Fibroblast of skin of left quadriceps (primary cell): ENCODE measurements at regions not wholly inside any gene's neighbourhood (a gene's known extent, or its start where the extent isn't known, plus 50 kb on each side); places are given as distances from the start of the nearest gene placed in this dataset.
"Not testable (repeated sequence)": the region's sequence is repeated elsewhere in the genome, so short reads cannot be mapped to it uniquely, and the experiment has no call there.

Experiments used
- DNase-seq, 2 experiments: peaks; one replicate each; pipeline ENCODE4 v3.0.0-alpha.2; 2013; ENCODE audit warnings: low read depth in 2 of 2

DNA sequence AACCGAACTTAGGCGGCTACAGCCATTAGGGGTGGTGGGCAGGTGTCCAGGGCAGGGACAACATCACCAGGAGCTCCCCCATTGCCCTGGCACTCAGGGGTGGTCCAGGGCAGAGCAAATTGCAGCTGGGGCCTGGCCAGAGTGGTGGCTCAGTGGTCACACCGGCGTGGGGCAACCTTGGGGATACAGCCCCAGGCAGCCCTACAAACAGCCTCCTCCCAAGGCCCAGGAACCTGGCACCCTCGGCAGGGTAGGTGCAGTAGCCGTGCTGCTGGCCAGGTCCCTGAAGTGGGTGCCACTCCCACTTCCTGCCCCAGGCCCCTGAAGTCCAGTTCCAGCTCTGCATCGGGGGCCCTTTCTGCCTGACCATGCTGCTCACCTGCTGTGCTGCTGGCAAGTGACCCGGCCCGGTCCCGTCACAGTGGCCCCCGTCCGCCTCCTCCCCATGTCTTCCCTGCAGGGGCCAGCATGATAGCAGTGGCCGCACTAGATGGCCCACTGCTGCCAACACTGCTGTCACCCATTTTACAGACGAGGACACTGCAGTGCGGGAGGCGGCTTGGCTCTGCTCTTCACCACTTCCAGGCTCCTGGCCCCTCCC is 712.8 kb downstream of the MATN1 start:
- no peak for DNase-seq

DNA sequence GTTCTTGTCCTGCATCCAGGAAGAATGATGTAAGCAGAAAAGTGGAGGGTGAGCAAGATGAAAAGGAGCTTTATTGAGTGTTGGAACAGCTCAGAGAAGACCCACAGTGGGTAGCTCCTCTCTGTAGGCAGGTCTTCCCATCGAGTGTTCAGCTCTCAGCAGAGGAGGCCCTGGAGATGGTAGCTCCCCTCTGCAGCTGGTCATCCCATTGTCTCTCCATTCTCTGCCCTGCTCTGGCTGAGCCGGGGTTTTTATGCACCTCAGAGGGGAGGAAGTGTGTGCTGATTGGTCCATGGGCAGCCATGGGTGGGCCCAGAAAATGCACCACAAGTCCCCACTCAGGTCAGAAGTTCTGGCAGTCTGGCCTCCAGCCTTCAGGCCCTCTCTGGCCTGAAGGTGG is 713.7 kb downstream of the MATN1 start:
- no peak for DNase-seq

DNA sequence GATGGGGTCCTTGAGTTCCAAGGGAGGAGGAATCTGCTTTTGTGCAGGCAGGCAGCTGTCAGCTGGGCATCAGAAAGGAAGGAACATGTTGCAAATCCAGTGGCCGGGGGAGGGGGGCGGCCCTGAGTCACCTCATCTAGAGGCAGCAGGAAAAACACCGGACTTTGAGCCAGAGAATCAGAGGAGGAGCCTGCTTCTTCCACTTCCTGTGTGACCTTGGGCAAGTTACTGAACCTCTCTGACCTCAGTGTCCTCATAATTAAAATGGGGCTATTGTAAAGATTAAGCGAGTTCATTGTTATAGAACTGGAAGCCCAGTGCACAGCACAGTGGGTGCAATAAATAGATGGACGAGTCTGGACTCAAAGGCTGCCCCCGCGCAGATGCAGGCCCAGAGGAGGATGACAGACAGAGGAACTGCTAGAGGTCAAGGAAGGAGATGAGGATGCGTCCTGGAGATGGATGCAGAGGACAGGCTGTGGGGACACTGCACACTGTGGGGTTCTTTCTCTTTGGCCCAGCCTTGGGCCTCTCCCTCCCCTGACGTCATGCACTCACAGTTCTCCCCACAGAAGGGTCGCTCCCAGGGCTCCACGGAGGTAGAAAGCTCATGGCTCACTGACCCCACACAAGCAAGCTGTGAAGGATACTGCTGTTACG is 714.3 kb downstream of the MATN1 start:
- DNase-seq: no peak

DNA sequence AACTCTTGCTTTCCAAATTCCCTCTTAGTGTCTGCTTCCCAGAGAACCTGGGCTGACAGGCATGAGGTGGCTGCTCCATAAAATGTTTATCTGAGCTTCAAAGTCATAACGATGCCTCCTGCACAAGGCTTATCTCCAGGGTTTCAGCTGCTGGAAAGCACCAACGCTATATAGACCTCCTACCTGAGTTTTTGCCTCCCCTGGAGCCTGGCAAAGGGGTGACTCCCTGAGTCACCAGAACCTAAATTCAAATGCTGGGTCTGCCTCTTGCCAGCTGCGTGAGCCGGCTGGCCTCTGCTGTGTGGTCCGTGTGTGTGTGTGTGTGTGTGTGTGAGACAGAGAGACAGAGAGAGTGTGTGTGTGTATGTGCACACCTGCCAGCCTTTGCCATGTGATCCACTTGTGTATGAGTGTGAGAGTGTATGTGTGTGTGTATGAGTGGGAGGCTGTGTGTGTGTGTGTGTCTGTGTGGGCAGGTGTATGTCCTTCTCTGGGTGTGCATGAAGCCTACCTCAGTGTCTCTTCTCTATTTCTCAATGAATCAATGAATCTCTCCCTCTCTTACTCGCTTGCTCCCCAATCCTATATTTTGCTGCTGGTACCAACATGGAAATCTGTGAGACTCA is 714.9 kb downstream of the MATN1 start:
- DNase-seq: no peak

DNA sequence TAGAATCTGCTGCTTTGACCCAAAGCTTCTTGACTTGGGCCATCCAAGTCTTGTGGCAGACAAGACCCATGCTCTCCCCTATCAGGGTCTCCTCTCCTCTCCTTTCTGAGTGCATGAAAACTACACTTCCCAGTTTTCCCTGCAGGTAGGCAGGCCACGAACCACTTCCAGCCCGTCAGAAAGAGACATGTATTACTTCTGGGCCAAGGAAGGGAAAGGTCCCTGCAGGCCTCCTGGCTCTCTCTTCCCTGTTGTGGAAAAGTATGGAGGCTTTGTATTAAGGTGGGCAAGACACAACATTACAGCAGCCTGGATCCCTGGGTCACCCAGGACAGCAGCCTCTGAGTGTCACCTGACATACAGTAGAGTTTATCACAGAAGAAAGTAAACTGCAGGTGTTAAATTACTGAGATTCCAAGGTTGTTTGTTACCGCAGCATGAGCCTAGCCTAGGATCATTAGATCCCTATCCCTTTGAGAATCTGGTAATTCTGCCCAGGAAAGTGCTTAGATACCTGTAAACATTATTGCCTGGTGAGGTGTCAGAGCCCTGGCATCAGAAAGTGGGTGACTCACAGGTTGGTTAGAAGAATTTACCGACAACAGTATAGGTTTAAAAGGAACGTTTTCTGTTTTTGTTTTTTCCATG is 717.3 kb downstream of the MATN1 start:
- DNase-seq: no peak

DNA sequence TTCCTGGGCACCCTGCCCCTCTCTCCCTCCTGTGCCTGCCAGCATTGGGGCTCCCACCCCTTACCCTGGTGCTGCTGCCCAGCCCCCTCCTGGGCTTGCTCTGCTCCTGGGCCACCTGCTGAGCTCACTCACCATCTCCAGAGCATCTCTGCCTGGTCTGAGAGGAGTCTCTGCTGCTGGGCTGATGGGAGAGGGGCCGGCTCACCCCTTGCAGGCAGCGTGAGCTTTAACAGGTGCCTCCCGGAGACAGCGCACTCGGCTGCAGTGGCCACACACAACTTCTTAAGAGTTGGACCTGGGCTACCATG is 721.7 kb downstream of the MATN1 start:
- DNase-seq: no peak

DNA sequence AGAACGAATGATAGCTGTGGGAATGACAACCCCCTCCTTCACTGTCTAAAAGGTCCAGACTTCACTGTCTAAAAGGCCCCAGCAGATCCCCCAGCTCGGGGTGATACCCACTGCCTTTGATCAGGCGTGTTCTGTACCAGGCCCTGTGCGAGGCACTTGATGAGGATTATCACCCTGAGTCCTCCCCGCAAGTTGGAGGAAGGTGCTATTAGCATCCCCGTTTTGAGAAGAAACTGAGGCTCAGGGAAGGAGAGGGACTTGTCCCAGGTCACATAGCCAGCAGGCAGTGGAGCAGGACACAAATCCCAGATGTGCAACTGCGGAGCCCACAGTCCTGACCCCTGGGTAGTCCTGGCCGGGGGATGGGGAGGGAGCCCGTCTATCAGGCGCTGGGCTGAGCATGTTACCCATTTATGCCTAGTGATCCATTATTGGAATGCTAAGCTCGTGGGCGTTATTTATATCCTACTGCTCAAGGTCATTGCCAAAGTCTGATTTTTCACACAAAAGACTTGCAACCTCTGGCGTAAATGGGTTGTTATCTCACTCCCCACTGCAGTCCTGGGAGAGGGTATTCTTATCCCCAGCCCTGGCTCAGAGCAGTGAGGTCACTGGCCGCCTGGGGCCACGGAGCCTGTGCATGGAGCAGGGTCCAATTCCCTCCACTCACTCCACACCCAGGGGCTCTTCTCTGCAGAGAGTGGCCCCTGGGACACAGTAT is 722.2 kb downstream of the MATN1 start:
- no peak for DNase-seq

DNA sequence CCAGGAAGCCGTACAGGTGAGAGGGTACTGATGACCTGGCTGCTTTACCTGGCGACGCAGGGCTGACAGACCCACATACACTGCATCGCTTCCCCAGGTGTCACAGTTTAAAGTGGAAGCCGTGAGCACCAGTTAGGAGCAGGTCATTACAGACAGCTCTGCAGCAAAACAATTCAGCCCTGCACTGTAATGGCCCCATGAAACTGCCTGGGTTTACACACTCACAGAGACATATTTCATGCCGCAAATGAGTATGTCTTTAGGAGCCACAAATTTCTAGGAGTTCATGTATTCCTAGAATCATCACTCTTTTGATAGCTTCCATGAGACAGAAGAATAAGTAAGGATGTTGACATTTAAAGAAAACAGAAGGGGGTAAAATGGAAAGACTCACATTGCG is 723.1 kb downstream of the MATN1 start:
- no peak for DNase-seq

DNA sequence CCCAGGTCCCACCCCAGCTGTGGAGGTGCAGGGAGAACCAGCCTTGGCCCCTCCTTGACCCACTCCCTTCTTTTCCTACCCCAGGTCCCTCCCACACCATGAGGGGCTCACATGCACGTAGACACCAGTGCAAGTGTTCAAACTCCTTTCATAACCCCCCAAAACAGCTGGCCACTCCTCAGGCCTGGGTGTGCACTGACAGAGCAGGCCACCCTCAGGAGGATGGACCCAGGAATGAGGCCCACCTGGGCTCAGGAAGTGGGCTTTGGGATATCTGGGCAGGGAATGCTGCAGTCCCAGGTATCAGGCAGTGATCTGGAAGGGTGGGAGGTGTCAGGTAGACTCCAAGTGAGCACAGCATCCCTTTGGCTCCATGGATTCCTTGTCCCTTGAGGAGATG is 723.8 kb downstream of the MATN1 start:
- no peak for DNase-seq

DNA sequence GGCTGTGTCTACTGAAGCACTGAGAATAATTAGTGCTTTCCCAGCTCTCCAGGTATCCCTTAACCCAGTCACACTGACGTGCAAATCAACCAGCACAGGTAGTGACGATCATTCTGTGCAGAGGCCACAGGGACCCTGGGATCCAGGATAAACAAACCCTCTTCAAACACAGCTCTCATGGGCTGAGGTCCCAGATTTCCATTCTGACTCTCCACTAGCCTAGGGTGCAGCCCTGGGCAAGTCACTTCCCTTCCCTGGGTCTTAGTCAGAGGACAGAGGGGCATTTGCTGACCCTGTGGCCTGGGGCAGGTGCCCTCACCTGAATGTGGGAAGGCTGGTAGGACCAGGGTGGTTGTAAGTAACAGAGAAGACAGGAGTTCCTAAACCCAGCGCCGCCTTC is 724.7 kb downstream of the MATN1 start:
- no peak for DNase-seq

DNA sequence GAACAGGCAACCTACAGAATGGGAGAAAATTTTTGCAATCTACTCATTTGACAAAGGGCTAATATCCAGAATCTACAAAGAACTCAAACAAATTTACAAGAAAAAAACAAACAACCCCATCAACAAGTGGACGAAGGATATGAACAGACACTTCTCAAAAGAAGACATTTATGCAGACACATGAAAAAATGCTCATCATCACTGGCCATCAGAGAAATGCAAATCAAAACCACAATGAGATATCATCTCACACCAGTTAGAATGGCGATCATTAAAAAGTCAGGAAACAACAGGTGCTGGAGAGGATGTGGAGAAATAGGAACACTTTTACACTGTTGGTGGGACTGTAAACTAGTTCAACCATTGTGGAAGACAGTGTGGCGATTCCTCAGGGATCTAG is 725.6 kb downstream of the MATN1 start:
- not testable (repeated sequence) for DNase-seq

DNA sequence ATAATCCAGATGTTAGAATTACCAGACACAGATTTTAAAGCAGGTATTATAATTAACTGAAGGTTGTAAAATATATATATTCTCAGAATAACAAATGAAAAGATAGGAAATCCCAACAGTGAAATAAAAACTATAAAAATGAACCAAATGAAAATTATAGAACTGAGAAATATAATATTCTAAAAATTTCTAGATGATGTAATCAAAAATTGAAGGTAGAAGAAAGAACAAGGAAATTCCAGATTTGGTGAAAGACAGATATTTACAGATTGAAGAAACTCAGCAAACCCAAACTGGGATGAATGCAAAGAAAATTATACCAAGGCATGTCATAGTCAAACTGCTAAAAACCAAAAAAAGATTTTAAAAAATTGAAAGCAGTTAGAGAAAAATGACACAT is 729.4 kb downstream of the MATN1 start:
- no peak for DNase-seq

DNA sequence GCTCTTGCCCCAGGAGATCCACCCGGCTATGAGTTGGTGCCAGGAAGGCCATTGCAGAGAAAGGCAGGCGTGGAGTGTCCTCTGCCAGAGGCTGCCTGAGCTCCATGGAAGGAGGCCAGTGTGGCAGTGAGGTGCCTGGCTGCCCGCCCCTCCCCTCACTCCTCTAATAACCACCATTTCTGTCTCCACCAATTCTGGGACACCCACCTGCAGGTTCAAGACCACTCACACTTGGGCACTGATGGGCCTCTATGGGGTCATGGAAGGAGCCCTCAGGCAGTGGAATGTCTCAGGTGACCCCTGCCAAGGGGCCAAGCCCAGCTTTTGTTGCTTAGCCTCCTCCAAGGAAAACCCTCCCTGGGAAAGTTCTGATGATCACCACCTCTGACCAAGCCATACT is 731.6 kb downstream of the MATN1 start:
- DNase-seq: no peak

DNA sequence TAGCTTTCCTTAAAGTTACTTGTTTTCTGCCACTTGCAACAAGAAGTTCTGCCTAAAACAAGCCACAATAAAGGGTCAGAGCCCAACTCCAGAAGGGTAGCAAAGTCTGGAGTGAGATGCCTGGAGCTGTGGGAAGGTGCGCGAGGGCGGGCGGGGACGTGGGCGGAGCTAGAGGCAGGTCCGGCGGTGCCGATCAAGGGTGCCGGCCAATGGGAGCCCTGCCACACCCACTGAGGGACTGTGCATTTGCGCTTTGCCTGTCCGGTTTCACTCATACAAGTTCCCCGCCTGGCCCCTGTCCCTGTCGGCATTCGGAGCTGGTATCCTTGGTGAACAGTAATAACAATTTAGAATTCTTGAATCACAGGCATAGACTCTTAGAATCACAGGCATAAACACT is 732.4 kb downstream of the MATN1 start:
- no peak for DNase-seq

DNA sequence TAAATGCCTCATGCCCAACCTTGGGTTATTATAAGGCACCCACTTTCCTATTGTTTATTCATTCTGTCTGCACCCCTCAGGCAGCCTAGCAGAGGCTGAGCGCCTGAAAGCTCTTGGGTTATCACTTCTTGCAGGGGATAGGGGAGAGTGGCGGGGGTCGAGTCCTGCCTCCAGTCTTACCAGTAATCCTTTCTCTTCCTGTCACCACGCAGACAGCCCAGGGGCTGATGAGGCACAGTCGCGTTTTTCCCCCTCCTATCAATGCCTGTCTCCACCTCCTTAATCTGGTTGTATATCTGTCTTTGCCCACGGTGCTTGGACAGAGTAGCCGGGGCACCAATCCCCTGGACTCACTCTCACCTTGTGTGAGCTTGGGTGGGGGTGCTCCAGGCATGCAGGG is 733.1 kb downstream of the MATN1 start:
- no peak for DNase-seq

DNA sequence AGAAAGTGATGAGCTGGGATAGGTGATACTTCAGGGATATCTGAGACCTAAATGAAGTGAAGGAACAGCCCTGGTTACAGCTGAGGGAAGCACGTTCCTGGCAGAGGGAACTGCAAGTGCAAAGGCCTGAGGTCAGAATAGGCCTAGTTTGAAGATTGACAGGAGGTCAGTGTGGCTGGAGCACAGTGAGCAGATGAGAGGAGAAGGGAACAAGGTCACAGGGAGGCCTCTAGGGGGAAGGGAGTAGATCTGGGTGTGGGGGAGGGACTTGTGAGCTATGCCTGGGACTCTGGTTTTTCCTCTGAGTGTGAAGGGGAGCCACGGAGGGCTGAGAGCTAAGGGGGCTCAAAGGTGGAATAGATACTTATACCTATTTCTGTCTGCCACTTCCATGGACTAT is 736.4 kb downstream of the MATN1 start:
- DNase-seq: no peak

DNA sequence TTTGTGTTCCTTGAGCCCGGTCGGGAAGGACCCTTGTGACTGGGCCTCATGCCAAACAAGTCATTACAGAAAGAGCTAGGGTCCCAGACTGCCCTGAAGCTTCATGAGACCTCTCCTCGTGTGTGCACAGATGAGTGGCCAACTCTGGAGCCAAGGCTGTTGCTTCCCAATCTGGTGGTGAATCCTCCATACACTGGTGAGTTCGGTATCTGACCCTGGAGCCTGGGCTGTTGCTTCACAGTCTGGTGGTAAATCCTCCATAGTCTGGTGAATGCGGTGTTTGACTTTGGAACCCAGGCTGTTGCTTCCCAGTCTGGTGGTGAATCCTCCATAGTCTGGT is 737.8 kb downstream of the MATN1 start:
- DNase-seq: no peak

DNA sequence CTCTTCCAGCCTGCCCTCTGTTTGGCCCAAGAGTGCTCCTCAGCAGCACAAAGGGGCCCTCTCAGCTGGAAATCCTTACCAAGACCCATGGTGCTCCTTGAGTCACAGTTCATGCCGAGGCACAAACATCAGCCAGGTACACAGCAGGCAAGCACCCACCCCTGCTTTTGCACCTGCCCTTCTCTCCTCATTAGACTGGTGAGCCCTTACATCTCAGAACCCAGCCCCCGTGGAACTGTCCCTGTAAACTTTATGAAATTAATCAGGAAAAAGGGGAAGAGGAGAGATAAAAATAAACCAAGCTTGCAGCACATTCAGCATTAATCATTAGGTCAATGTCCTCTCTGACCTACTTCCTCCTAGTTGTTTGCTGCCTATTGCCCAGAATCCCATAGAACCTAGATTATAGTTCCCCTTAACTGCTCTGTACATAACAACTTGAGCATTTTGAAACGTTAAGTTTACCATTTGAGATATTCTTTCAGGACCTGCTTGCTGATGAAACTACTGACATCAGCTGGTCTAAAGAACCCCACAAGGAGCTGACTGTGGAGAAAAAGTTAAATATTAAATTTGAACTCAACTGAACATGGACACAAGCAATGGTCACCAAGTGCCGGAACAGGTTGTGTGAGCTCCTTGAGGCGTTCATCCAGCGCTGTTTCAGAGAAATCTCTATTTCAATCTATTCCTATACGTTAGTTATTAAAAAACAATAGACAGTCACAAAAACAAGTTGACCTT is 738.4 kb downstream of the MATN1 start:
- DNase-seq: no peak

DNA sequence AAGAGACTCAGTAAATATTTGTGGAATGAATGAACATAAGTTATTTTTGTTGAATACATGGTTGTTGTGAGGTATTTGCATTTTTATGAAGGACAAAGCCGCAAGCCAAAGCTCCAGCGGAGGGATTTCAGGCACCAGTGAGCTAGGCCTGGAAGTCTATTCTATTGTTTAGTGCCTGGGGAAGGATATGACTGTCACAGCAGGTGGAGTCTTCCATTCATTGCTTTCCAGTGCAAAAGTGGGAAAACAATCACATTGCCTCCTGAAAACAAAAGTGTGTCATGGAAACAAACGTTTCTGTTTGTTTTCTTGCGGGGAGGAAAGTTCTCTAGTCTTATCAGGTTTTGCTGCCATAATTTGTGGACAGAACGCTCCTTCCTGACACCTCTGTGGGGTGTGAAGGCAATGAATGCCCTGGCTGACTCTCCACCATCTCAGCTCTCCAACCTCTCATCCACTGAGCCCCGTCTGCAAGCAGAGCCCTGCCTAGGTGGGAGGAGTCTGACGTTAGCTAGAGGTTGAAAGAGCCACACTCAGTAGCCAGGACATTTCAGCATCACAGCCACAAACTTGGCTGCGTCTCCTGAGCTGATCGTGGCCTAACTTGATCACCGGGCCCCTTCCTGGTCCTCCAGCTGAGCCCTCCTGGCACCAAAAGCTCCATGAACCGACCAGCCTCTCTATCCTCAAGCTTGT is 739.1 kb downstream of the MATN1 start:
- no peak for DNase-seq

DNA sequence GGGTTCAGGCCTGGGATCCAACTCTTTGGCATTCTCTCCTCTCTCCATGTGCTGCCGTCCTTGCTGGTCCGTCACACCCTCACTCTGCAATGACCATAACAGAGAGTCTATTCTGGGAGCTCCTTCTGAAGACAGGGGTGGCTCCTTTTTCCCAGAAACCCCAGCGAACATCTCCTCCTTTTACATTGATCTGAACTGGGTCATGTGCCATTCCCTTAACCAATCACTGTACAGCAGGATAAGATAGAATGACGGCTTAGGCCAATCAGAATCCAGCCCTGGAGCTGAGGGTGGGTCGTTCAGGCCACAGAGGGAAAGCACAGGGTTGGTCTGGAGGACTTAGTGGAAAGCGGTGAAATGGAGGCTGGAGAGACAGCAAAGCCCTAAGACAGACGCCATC is 740.1 kb downstream of the MATN1 start:
- DNase-seq: no peak

DNA sequence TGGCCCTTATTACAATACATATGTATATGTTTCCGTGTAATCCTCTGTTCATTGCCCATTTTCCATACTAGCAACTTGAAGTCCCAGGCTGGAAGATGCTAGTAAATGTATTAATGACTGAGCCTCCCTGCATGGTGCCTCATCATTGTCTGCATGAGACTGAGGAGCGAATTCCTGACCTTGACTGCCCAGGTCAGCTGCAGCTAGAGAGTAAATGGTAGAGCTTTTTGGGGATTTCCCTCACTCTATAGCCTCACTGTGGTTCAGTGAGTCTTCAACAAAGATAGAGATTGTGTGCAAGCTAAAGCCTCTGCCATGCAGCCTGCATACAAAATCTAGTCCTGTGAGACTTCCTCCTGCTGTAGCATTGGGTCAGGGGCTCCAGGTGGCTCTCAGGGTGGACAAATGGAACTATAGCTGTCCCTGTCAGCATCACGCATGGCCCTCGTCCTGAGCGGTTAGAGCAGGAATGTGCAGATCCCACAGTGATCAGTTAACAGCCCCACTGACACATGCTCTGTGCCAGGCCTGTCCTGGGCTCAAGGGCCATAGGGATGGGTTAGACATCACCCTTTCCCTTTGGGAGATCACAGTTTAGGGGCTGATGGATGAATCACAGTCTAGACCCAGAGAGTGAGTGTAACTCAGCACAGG is 741.7 kb downstream of the MATN1 start:
- no peak for DNase-seq
